ENCODE measurements at regions not wholly inside any gene's neighbourhood (a gene's known extent, or its start where the extent isn't known, plus 50 kb on each side); places are given as distances from the start of the nearest gene placed in this dataset.

DNA sequence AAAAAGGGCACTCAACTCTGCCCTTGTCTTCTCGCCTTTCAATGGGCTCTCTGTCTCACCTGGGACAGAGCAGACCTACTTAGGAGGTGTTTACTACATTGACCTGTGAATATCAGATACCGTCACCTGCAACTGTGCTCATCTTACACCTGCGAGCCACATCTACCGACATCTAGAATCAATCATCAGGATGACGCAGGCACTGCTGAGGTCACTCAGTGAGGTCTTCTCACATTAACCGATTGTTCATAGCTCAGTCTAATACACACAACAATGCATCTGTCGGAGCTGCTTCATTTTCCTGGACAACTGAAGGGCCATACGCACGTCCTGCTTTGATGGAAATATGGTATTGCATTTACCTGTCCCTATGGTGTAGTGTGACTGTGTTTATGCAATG lies 211.9 kb downstream of the FGF9 start:
- TF ChIP-seq, protein P1, sequence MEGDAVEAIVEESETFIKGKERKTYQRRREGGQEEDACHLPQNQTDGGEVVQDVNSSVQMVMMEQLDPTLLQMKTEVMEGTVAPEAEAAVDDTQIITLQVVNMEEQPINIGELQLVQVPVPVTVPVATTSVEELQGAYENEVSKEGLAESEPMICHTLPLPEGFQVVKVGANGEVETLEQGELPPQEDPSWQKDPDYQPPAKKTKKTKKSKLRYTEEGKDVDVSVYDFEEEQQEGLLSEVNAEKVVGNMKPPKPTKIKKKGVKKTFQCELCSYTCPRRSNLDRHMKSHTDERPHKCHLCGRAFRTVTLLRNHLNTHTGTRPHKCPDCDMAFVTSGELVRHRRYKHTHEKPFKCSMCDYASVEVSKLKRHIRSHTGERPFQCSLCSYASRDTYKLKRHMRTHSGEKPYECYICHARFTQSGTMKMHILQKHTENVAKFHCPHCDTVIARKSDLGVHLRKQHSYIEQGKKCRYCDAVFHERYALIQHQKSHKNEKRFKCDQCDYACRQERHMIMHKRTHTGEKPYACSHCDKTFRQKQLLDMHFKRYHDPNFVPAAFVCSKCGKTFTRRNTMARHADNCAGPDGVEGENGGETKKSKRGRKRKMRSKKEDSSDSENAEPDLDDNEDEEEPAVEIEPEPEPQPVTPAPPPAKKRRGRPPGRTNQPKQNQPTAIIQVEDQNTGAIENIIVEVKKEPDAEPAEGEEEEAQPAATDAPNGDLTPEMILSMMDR (IDR thresholded peaks at IDR 0.05) = no peak
- no peak for TF ChIP-seq POLR2A (IDR thresholded peaks at IDR 0.05)
